ENCODE measurements at regions not wholly inside any gene's neighbourhood (a gene's known extent, or its start where the extent isn't known, plus 50 kb on each side); places are given as distances from the start of the nearest gene placed in this dataset.

DNA sequence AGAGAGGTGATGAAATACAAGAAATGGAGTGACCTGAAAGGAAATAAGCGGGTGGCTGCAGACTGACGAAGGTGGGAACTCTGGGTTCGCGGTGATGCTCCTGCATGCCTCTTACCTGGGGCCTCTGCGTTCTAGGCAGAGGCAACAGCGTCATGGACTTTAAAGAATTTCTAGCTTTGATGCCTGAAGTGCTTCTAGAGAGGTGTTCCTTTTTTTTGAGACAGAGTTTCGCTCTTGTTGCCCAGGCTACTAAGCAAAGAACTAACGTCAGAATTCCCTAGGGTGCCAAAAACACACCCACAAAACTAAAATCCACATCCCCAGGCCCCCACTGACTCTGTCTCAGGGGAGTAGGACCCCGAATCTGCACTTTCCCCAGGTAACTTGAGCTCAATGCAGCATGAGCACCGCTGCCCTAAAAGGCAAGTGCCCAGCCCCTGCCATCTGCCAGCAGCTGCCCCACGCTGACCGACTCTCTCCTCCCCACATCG lies 110.5 kb upstream of the ID2 start:
- H3K9me2 ChIP-seq (ENCODE audit: insufficient read depth, low read length) = no peaks in the 10 kb centered on the region
- H3K27me3 ChIP-seq (ENCODE audit: insufficient read depth, low read depth, low read length) = no peaks in the 10 kb centered on the region
- H3K27ac ChIP-seq (ENCODE audit: low read length) = no peak overlapping the region
- no peaks in the 10 kb centered on the region for H3K9me3 ChIP-seq (ENCODE audit: low read length)
- H3F3A ChIP-seq (ENCODE audit: insufficient read depth, low read length, poor library complexity, severe bottlenecking) = no peaks in the 10 kb centered on the region
- H3K36me3 ChIP-seq (ENCODE audit: insufficient read depth, low read length) = no peaks in the 10 kb centered on the region
- H3K79me2 ChIP-seq (replicated peaks; ENCODE audit: insufficient read depth, low read length) = no peaks in the 10 kb centered on the region
- H3K9ac ChIP-seq (ENCODE audit: low read length) = no peak overlapping the region
- no peak overlapping the region for H3K4me3 ChIP-seq (ENCODE audit: low read length)
- TF ChIP-seq POLR2AphosphoS5 (IDR thresholded peaks at IDR 0.05) = no peak
- TF ChIP-seq EZH2 (IDR thresholded peaks at IDR 0.05; ENCODE audit: borderline replicate concordance, insufficient read depth, low read length, poor library complexity, severe bottlenecking) = no peak
- no peak for TF ChIP-seq SMC3 (conservative IDR thresholded peaks at IDR 0.05; ENCODE audit: poor library complexity)
- TF ChIP-seq MXI1 (conservative IDR thresholded peaks at IDR 0.05; ENCODE audit: poor library complexity, severe bottlenecking) = no peak
- TF ChIP-seq, protein P1, sequence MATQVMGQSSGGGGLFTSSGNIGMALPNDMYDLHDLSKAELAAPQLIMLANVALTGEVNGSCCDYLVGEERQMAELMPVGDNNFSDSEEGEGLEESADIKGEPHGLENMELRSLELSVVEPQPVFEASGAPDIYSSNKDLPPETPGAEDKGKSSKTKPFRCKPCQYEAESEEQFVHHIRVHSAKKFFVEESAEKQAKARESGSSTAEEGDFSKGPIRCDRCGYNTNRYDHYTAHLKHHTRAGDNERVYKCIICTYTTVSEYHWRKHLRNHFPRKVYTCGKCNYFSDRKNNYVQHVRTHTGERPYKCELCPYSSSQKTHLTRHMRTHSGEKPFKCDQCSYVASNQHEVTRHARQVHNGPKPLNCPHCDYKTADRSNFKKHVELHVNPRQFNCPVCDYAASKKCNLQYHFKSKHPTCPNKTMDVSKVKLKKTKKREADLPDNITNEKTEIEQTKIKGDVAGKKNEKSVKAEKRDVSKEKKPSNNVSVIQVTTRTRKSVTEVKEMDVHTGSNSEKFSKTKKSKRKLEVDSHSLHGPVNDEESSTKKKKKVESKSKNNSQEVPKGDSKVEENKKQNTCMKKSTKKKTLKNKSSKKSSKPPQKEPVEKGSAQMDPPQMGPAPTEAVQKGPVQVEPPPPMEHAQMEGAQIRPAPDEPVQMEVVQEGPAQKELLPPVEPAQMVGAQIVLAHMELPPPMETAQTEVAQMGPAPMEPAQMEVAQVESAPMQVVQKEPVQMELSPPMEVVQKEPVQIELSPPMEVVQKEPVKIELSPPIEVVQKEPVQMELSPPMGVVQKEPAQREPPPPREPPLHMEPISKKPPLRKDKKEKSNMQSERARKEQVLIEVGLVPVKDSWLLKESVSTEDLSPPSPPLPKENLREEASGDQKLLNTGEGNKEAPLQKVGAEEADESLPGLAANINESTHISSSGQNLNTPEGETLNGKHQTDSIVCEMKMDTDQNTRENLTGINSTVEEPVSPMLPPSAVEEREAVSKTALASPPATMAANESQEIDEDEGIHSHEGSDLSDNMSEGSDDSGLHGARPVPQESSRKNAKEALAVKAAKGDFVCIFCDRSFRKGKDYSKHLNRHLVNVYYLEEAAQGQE (IDR thresholded peaks at IDR 0.05; ENCODE audit: borderline replicate concordance) = no peak
- TF ChIP-seq, protein P2, sequence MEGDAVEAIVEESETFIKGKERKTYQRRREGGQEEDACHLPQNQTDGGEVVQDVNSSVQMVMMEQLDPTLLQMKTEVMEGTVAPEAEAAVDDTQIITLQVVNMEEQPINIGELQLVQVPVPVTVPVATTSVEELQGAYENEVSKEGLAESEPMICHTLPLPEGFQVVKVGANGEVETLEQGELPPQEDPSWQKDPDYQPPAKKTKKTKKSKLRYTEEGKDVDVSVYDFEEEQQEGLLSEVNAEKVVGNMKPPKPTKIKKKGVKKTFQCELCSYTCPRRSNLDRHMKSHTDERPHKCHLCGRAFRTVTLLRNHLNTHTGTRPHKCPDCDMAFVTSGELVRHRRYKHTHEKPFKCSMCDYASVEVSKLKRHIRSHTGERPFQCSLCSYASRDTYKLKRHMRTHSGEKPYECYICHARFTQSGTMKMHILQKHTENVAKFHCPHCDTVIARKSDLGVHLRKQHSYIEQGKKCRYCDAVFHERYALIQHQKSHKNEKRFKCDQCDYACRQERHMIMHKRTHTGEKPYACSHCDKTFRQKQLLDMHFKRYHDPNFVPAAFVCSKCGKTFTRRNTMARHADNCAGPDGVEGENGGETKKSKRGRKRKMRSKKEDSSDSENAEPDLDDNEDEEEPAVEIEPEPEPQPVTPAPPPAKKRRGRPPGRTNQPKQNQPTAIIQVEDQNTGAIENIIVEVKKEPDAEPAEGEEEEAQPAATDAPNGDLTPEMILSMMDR (IDR thresholded peaks at IDR 0.05; ENCODE audit: poor library complexity, severe bottlenecking) = no peak
- TF ChIP-seq RAD21 (conservative IDR thresholded peaks at IDR 0.05) = no peak
- no peaks in the 10 kb centered on the region for H4K20me1 ChIP-seq (ENCODE audit: insufficient read depth)
- H3K4me2 ChIP-seq (ENCODE audit: low read length) = no peak overlapping the region
- no peak overlapping the region for H2AFZ ChIP-seq (ENCODE audit: low read depth, low read length)

DNA sequence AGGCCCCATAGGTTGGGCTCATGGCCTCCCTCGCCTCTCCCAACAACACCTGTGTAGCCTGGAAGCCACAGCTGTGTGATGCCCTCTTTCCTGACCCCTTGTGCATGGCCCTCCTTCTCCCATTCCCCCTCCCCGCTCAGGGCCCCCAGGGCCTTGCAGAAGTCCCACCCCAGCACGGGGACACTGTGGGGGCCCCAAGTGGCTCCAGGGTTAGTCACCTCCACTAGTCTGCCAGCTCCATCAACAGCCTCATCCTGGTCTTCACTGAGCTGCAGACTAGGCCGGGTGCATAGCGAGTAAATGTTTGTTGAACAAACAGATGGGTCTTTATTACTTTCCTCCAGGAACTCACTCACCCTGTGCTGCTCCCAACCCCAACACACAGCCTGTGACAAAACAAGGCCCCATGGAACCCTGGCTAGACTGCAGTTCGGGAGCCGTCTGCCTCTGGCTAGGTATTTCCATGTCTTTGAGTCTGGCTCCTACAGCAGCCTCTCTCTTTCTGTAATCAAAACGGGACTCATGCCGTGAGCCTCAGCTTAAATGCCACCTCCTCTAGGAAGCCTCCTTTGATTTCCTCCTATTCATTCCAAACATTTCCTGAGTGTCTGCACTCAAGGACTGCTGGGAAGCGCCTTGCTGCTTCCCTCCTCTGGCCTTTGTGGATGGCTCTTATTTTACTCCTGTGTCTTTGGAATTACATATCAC lies 109.9 kb upstream of the ID2 start:
- H3K9me3 ChIP-seq (ENCODE audit: low read length) = no peaks in the 10 kb centered on the region
- no peaks in the 10 kb centered on the region for H3K9me2 ChIP-seq (ENCODE audit: insufficient read depth, low read length)
- no peaks in the 10 kb centered on the region for H3K27me3 ChIP-seq (ENCODE audit: insufficient read depth, low read depth, low read length)
- no peak overlapping the region for H3K4me2 ChIP-seq (ENCODE audit: low read length)
- no peaks in the 10 kb centered on the region for H3K79me2 ChIP-seq (replicated peaks; ENCODE audit: insufficient read depth, low read length)
- H3K36me3 ChIP-seq (ENCODE audit: insufficient read depth, low read length) = no peaks in the 10 kb centered on the region
- no peak for TF ChIP-seq MXI1 (conservative IDR thresholded peaks at IDR 0.05; ENCODE audit: poor library complexity, severe bottlenecking)
- TF ChIP-seq RAD21 (conservative IDR thresholded peaks at IDR 0.05) = no peak
- no peak for TF ChIP-seq SMC3 (conservative IDR thresholded peaks at IDR 0.05; ENCODE audit: poor library complexity)
- no peak for TF ChIP-seq TAF1 (IDR thresholded peaks at IDR 0.05; ENCODE audit: low read depth)
- TF ChIP-seq POLR2AphosphoS5 (IDR thresholded peaks at IDR 0.05) = no peak
- TF ChIP-seq, protein P2 (IDR thresholded peaks at IDR 0.05; ENCODE audit: poor library complexity, severe bottlenecking) = no peak
- no peak for TF ChIP-seq EZH2 (IDR thresholded peaks at IDR 0.05; ENCODE audit: borderline replicate concordance, insufficient read depth, low read length, poor library complexity, severe bottlenecking)
- no peak for TF ChIP-seq EP300 (conservative IDR thresholded peaks at IDR 0.05; ENCODE audit: poor library complexity, severe bottlenecking)
- TF ChIP-seq, protein P1 (IDR thresholded peaks at IDR 0.05; ENCODE audit: borderline replicate concordance) = no peak
- H3K9ac ChIP-seq (ENCODE audit: low read length) = no peak overlapping the region
- H3K4me3 ChIP-seq (ENCODE audit: low read length) = no peak overlapping the region
- H2AFZ ChIP-seq (ENCODE audit: low read depth, low read length) = no peak overlapping the region
- no peak overlapping the region for H3K27ac ChIP-seq (ENCODE audit: low read length)
- no peaks in the 10 kb centered on the region for H3F3A ChIP-seq (ENCODE audit: insufficient read depth, low read length, poor library complexity, severe bottlenecking)
- no peaks in the 10 kb centered on the region for H4K20me1 ChIP-seq (ENCODE audit: insufficient read depth)

Data from neural cell (in vitro differentiated cells).